ENCODE measurements at regions not wholly inside any gene's neighbourhood (a gene's known extent, or its start where the extent isn't known, plus 50 kb on each side); places are given as distances from the start of the nearest gene placed in this dataset.

- TF ChIP-seq, protein P1, sequence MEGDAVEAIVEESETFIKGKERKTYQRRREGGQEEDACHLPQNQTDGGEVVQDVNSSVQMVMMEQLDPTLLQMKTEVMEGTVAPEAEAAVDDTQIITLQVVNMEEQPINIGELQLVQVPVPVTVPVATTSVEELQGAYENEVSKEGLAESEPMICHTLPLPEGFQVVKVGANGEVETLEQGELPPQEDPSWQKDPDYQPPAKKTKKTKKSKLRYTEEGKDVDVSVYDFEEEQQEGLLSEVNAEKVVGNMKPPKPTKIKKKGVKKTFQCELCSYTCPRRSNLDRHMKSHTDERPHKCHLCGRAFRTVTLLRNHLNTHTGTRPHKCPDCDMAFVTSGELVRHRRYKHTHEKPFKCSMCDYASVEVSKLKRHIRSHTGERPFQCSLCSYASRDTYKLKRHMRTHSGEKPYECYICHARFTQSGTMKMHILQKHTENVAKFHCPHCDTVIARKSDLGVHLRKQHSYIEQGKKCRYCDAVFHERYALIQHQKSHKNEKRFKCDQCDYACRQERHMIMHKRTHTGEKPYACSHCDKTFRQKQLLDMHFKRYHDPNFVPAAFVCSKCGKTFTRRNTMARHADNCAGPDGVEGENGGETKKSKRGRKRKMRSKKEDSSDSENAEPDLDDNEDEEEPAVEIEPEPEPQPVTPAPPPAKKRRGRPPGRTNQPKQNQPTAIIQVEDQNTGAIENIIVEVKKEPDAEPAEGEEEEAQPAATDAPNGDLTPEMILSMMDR (IDR thresholded peaks at IDR 0.05) = no peak
- TF ChIP-seq POLR2A (IDR thresholded peaks at IDR 0.05) = no peak
- no peak for TF ChIP-seq EP300 (IDR thresholded peaks at IDR 0.05)
- no peak for TF ChIP-seq POLR2AphosphoS5 (IDR thresholded peaks at IDR 0.05)
Measured at GRCh38 chr13:87003265-87003664, 667.9 kb upstream of the SLITRK5 start.

All from stomach (tissue), 4 donors.